ENCODE measurements at regions not wholly inside any gene's neighbourhood (a gene's known extent, or its start where the extent isn't known, plus 50 kb on each side); places are given as distances from the start of the nearest gene placed in this dataset.

DNA sequence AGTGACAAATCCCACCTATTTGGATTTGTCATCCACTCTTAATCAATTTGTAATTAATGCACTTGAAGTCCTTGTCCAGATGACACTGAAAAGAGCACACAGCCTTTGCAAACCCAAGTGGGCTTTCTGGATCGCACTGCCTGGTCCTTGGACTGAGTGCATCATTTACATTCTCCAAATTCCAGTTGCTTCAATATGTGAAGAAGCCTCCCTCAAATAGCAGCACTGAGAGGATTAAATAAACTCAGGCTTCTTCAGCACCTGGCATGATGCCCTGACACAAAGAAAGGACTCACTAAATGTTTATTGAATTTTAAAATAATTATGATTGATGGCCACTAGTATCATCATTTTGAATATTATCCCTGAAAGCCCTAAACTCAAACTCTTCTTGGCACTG is 496.5 kb downstream of the VRK1 start:
- no peaks in the 10 kb centered on the region for H3K4me1 ChIP-seq
- no peaks in the 10 kb centered on the region for H3K36me3 ChIP-seq
- TF ChIP-seq, protein P1, sequence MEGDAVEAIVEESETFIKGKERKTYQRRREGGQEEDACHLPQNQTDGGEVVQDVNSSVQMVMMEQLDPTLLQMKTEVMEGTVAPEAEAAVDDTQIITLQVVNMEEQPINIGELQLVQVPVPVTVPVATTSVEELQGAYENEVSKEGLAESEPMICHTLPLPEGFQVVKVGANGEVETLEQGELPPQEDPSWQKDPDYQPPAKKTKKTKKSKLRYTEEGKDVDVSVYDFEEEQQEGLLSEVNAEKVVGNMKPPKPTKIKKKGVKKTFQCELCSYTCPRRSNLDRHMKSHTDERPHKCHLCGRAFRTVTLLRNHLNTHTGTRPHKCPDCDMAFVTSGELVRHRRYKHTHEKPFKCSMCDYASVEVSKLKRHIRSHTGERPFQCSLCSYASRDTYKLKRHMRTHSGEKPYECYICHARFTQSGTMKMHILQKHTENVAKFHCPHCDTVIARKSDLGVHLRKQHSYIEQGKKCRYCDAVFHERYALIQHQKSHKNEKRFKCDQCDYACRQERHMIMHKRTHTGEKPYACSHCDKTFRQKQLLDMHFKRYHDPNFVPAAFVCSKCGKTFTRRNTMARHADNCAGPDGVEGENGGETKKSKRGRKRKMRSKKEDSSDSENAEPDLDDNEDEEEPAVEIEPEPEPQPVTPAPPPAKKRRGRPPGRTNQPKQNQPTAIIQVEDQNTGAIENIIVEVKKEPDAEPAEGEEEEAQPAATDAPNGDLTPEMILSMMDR (IDR thresholded peaks at IDR 0.05) = no peak
- intact Hi-C loops (cut with DNase I; ENCODE audit: low total_unique reads) = no loop called here
- no peaks in the 10 kb centered on the region for H3K9me3 ChIP-seq
- no peak for DNase-seq
- peaks cover 0 to 7% of the 10 kb centered on the region in 2 donors for H3K27me3 ChIP-seq
- no peak overlapping the region for H3K4me3 ChIP-seq
- no peak overlapping the region for H3K27ac ChIP-seq

DNA sequence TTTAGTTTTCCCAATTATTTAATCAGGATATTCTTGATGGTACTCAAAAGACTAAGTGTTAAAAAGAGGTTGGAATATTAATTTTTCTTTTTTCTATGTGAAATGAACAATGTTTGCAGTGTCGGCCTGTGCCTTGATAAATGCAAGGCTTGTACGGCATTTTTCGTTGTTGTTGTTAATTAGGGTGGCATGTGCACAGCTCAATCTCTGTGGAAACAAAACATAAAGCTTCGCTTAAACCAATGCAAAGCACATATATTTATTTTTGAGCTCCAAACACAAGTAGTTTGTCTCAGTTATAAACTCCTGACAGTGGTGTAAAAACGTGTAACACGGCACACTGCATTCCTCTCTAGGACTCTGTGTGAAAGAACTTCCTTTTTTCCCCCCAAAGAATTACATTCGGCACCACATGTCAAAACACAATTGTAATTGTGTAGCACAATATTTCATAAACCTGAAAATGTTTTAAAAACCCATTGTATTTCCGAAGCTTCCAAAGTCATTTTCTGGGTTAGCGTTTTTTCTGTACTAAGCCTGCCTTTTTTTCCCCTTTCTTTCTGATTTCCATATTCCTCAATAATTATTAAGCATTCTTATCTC is 498.0 kb downstream of the VRK1 start:
- TF ChIP-seq, protein P1 (IDR thresholded peaks at IDR 0.05) = no peak
- Histone ChIP-seq H3K27me3 (peaks cover 0 to 3% of the 10 kb centered on the region in 2 donors), H3K27ac (no peak overlapping the region), H3K36me3 (no peaks in the 10 kb centered on the region), H3K4me1 (no peaks in the 10 kb centered on the region), H3K9me3 (no peaks in the 10 kb centered on the region), H3K4me3 (no peak overlapping the region)
- intact Hi-C loops (cut with DNase I; ENCODE audit: low total_unique reads) = no loop called here
- DNase-seq = no peak

DNA sequence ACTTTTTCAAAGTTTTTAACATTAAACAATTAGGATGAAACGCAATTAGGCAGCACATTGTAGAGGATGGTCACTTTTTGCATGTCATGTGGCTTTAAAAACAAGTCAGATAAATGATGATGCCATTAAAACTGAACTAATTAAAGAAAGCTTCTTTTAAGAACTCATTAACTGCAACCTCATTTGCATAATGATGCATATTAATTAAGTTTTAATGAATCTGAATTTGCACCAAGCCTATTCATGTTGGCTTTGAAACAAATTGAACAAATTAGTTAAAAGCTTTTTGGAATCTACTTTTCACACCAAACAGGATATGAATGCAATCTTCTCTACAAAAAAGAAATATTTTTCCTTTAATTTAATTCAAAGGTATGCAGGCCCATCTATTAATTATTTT is 499.0 kb downstream of the VRK1 start:
- Histone ChIP-seq H3K27ac (no peak overlapping the region), H3K27me3 (peaks cover 0 to 3% of the 10 kb centered on the region in 2 donors), H3K36me3 (no peaks in the 10 kb centered on the region), H3K9me3 (no peaks in the 10 kb centered on the region), H3K4me3 (no peak overlapping the region), H3K4me1 (no peaks in the 10 kb centered on the region)
- intact Hi-C loops (cut with DNase I; ENCODE audit: low total_unique reads) = no loop called here
- TF ChIP-seq, protein P1 (IDR thresholded peaks at IDR 0.05) = no peak
- DNase-seq = no peak

DNA sequence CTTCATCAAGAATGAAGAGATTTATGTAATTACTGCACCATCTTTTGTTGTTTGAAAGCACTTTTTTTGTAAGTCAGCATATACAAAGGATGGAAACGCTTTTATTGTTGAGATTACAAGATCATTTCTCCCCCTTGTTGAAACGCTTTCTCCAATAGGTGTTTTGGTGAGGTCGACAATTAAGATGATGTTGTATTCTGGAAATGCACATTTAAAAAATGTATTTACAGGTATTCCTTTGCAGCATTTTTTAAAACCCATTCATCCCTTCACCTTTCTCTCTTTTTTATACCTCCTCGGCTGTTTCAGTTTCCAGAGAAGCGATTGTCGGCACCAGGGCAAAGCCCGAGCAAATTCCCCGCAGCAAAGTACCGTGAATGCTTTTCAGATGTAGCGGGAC is 499.9 kb downstream of the VRK1 start:
- no peak overlapping the region for H3K27ac ChIP-seq
- intact Hi-C loops (cut with DNase I; ENCODE audit: low total_unique reads) = no loop called here
- H3K27me3 ChIP-seq = peaks cover 0 to 3% of the 10 kb centered on the region in 2 donors
- no peaks in the 10 kb centered on the region for H3K9me3 ChIP-seq
- no peaks in the 10 kb centered on the region for H3K4me1 ChIP-seq
- no peaks in the 10 kb centered on the region for H3K36me3 ChIP-seq
- DNase-seq = no peak
- TF ChIP-seq, protein P1 (IDR thresholded peaks at IDR 0.05) = no peak
- no peak overlapping the region for H3K4me3 ChIP-seq

DNA sequence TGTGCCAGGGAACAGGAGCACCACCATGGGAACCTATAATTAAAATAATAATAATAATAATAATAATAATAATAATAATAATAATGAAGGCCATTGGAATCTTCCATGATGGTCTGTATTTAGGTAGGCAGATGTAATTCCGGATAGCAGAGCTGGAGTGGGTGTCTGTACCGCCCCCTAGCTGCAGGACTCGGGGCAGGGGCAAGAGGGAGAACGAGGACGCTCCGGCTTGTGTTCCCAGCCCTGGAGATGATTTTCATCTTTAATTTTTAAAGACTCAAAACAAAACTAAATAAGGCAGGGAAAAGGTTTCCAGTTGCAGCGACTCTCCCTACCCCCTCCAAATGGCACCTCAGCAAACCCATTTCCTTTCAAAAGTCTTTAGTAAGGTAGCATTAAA is 501.1 kb downstream of the VRK1 start:
- no peak overlapping the region for H3K27ac ChIP-seq
- no peaks in the 10 kb centered on the region for H3K36me3 ChIP-seq
- no peaks in the 10 kb centered on the region for H3K4me1 ChIP-seq
- H3K9me3 ChIP-seq = no peaks in the 10 kb centered on the region
- TF ChIP-seq, protein P1 (IDR thresholded peaks at IDR 0.05) = no peak
- no peak for DNase-seq
- H3K4me3 ChIP-seq = no peak overlapping the region
- H3K27me3 ChIP-seq = peaks cover 0 to 3% of the 10 kb centered on the region in 2 donors
- intact Hi-C loops (cut with DNase I; ENCODE audit: low total_unique reads) = no loop called here

DNA sequence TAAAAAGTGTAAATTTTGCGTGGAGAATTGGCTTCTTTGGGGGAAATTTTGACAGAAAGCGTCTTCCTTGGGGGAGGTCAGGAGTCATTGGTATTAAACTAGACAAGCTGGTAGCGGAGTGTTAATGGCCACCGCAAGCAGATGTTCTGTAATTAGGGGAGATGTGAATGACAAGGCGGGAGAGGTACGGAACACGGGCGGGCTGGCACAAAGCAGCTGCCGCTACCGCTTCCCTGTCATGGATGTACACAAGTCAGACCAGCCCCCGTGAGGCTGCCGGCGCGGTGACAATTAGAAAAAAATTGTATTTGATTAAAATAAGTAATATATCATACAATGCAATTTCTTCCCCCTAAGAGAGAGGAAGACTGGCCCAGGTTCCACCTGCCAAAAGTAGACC is 501.6 kb downstream of the VRK1 start:
- Histone ChIP-seq H3K27me3 (peaks cover 0 to 3% of the 10 kb centered on the region in 2 donors), H3K4me1 (no peaks in the 10 kb centered on the region), H3K36me3 (no peaks in the 10 kb centered on the region), H3K9me3 (no peaks in the 10 kb centered on the region), H3K4me3 (no peak overlapping the region), H3K27ac (no peak overlapping the region)
- no peak for DNase-seq
- TF ChIP-seq, protein P1 (IDR thresholded peaks at IDR 0.05) = no peak
- intact Hi-C loops (cut with DNase I; ENCODE audit: low total_unique reads) = no loop called here
